RKO (cell line): ENCODE measurements at regions not wholly inside any gene's neighbourhood (a gene's known extent, or its start where the extent isn't known, plus 50 kb on each side); places are given as distances from the start of the nearest gene placed in this dataset.

Experiments
- DNase-seq: peaks from one replicate; pipeline ENCODE4 v3.0.0-alpha.2; 2016; ENCODE audit warnings: low spot score

- DNase-seq, result no peak
Measured at GRCh38 chr11:98564233-98564632, 456.5 kb upstream of the CNTN5 start.

- DNase-seq, result no peak
Measured at GRCh38 chr11:98564881-98565280, 455.9 kb upstream of the CNTN5 start.

DNA sequence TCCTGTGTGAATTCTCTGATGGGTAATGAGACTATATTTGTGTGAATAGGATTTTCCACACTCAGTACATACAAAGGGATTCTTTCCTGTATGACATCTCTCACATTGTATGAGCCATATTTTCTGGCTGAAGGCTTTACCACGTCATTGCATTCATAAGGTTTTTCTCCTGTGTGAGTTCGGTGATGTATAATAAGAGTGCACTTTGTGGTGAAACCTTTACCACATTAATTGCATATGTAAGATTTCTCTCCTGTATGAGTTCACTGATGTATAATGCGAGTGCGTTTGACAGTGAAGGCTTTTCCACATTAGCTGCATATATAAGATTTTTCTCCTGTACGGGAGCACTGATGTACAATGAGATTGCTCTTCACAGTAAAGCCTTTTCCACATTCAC, 455.4 kb upstream of the CNTN5 start:
- no peak for DNase-seq

GRCh38 chr11:98566978-98567377, 453.8 kb upstream of the CNTN5 start:
- DNase-seq, result no peak

DNA sequence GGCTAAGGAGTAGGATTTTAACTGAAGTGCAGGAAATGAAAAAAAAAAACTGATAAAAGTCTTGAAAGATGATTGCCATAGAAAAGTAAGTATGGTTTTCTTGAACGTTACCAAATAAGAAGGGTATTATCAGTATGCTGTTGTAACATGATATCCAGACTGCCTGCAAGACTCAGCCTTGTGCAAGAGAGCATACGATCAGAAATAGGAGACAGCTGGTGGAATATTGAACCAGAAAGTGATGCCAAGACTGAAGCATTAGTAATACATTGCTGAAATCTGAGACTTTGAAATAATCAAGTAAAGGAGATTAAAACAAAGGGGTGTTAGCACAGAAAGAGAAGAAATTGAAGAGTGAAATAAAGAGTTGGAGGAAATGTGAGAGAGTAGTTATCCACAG, 452.7 kb upstream of the CNTN5 start:
- no peak for DNase-seq

DNA sequence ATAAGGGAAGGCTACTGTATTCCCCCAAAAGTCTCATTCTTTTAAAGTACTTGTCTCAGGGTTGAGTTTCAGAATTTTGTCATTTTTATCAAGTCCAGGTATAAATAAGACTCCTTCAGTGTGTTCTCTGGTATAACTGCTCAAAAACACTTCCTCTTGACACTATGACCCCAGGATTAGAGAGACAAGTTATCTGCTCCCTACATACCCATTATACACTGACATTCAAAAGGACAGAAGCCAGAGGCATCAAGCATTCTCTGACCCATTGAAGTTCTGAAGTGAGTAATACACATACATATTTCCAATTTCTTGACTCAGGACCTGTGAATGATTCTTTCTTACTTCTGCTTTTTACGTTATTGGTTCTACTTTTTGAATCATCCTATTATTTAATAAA, 447.8 kb upstream of the CNTN5 start:
- no peak for DNase-seq

DNA sequence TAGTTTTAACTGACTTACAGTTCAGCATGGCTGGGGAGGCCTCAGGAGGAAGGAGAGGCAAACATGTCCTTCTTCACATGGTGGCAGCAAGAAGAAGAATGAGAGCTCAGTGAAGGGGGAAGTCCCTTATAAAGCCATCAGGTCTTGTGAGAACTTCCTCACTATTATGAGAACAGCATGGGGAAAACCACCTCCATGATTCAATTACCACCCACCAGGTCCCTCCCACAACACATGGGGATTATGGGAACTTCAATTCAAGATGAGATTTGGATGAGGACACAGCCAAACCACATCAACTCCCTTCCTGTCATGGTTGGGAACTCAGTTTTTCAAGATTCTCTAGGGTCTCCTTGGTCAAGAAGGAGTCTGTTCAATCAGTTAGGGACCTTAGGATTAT, 432.9 kb upstream of the CNTN5 start:
- DNase-seq, result no peak

- DNase-seq, result no peak
Measured at GRCh38 chr11:98589967-98590366, 430.8 kb upstream of the CNTN5 start.

DNA sequence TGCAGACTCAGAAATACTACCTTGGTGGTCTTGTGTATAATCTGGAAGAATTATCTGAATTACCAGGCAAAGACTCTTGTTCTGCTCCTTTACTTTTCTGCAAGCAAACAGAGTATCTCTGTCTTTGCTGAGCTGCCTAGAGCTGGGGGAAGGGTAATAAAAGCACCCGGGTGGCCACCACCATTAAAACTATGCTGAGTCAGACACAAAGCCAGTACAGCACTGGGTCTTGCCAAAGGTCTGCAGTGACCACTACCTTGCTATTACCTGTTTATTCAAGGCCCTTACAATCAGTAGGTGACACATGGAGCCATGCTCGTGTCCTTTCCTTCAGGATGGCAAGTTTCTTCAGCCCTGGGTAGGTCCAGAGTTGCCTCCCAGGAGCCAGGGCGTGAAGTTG, 420.6 kb upstream of the CNTN5 start:
- no peak for DNase-seq

GRCh38 chr11:98600786-98601773, 419.7 kb upstream of the CNTN5 start:
- no peak for DNase-seq

DNA sequence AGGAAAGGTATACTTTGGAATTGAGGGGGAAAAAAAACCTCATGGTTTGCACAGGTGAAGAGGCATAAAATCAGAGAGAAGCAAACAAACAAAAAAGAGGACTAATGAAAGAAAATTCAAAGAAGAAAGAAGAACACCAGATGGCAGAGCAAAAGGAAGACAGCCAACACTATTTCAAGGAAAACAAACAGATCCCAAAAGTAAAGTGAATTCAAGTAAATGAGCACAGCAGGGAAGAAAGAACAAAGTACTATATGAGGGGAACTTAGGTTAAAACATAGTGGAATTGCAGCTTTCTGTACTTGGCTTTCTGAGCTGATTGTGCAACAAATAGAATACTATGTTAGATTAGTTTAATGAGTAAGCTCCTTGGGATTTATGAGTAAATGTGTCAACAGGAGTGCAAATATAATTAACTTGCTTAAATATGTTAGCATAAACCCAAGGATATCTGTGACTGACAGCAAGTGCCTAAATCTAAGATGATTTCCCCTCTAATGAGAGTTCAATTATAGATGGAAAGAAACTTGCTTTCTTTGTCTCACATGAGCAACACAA, 404.6 kb upstream of the CNTN5 start:
- no peak for DNase-seq

DNA sequence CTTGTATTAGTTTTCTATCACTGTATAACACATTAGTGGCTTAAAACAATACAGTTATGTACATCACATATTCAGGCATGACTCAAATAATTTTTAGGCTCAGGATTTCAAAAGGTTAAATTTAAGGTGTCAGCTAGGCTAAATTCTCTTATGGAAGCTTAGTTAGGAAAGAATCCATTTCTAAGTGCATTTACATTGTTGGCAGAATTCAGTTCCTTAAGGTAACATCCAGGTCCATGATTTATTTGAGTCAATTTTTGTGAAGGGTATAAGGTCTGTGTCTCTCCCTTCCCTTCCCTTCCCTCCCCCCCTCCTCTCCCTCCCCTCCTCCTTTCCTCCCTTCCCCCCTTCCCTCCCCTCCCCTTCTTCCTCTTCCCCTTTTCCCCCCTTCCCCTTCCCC, 399.0 kb upstream of the CNTN5 start:
- no peak for DNase-seq

DNA sequence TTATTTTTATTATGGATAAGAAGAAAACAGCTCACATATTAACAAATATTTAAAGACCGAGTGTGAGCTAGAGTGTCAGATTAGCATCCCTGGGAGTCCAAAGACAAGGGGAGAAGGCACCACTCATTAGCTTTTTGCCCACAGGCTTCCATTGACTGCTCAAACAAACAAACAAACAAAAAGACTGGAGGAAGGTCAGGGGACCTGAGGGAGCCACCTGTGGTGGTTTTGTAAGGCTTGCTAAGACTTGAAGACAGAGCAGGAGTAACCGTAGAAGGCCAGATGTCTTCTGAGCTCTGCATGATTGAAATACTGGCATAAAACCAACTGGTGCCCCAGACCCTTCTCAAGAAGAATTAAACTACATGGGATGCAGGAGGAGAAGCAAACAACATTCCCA, 395.2 kb upstream of the CNTN5 start:
- DNase-seq, result no peak

DNA sequence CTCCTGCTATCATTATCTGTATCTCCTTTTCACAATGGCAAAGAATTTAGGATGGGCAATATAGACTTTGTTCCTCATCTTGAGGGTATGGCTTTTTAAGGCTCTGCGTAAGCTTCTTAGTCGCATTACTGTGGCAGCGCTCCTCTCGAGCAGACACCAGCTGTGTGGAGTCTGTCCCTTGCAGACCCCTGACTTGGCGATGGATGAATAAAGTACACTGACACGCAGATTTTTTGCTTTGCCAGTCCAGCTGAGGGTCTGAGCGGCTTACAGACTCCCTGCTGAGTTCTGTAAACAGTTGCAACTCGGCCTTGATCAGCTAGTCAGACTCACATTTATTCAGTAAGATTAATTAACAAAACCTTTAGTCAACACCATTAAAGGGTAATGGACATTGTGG, 390.0 kb upstream of the CNTN5 start:
- DNase-seq, result no peak

GRCh38 chr11:98657711-98658110, 363.0 kb upstream of the CNTN5 start:
- DNase-seq, result no peak

GRCh38 chr11:98659431-98659830, 361.3 kb upstream of the CNTN5 start:
- DNase-seq, result no peak

DNA sequence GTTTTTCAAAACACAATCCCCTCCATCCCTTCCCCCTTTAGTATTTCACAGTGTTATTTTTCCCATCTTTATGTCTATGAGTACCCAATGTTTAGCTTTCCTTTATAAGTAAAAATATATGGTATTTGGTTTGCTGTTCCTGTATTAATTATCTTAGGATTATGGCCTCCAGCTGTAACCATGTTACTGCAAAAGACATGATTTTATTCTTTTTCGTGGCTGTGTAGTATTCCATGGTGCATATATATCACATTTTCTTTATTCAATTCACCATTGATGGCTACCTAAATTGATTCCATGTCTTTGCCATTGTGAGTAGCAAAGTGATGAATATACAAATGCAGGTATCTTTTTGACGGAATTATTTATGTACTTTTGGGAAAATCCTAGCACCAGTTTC, 346.4 kb upstream of the CNTN5 start:
- no peak for DNase-seq

DNA sequence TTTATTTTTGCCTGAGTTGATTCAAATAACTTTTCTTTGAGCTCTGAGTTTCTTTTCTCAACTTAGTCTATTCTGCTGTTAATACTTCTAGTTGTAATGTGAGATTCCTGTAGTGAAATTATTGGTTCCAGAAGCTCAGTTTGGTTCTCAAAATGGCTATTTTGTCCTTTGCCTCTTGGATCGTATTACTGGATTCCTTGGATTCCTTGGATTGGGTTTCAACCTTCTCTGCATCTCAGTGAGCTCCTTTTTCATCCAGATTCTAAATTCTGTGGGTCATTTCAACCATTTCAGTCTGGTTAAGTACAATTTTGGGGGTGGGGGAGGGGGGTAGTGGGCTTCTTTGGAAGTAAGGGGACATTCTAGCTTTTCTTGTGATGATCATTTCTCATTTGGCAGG, 341.1 kb upstream of the CNTN5 start:
- DNase-seq, result no peak

DNA sequence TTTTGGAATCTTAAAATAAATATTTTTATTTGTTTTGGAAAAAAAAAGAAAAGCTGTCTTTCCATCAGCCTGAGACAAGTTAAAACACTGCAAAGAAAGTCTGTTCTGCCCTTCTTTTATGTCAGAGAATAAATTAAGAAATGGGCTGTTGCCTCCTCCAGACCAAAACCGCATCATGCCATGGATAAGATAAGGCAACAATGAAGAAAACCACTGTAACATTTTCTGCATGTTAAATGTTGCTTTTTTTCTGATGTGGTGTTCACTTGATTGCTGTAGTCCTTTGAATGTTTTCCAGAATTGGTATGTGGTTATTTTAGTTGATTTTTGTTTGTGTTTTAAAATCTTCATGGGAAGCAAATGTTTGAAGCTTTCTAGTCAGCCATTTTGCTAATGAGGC, 319.2 kb upstream of the CNTN5 start:
- DNase-seq, result no peak

- DNase-seq, result no peak
Measured at GRCh38 chr11:98703779-98704556, 316.8 kb upstream of the CNTN5 start.

DNA sequence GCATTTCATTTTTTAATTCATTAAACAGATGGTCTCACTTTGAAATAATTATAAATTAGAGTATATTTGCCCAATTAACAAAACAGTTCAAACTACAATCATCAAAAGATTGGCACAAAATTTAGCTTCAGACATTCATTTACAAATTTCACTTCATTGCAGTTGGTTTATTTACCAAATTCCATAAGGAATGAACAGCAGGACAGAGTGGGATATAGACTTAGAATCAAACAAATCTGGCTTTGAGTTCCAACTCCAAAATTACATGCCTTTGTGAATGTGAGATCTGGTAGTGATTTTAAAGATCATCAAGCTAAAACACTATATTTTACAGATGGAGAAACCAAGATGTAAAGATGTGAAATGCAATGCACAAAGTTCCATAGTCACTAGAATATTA, 310.7 kb upstream of the CNTN5 start:
- DNase-seq, result no peak

DNA sequence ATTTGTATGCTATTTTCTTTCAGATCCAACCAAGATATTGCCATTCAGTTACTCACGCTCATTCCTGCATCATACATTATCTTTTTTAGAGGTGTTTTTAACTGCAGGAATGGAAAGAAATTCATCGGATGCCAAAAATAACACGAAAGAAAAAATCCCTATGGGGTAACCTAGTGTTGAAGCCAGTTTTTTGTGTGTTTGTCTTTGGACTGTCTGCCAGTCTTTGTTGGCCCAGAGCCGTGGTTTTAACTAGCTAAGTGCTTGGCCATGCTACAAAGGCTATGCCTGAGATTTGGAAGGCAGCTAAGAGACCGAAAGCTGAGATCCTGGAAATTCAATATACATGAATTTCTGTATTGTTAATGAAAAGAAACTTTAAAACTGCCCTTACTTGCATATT, 309.8 kb upstream of the CNTN5 start:
- no peak for DNase-seq

DNA sequence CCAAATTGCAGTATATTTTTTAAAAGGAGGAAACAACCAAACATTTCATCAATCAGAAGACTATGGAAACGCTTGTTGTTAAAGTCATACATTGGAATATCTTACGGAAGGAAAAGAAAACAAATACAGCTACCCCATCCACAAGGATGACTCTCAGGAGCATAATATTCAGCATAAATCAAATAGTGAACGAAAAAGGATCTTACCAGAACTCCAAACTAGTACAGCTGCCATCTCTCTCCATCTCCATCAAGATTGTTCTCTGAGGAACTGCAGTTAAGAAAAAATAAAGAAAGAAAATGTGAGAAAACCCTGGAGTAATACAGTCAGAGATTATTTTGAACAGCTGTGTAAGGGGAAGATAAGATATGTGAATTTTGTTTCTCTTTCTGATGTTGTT, 299.8 kb upstream of the CNTN5 start:
- no peak for DNase-seq
